ENCODE measurements at regions not wholly inside any gene's neighbourhood (a gene's known extent, or its start where the extent isn't known, plus 50 kb on each side); places are given as distances from the start of the nearest gene placed in this dataset.

DNA sequence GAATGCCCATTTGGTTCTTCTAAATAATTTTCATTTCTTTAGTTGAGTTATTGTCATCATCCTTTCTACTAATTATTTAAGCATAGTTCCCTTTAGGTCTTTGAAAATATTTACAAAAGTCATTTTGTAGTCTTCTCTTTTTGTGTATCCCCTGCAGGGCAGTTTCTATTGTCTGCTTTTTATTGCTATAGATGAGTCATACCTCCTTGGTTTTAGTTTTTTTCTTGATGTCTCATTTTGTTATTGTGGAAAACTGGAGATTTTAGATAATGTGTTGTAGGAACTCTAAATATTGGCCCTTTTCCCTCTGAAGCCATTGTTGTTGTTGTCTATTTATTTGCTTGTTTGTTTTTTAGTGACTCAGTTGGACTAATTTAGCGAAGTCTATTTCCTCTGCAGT is 387.9 kb downstream of the NUF2 start:
- intact Hi-C loops (cut with DNase I): loop anchor here (10.0 kb wide), 2 partner anchors 145 to 295 kb away; no protein-coding TSS in a partner anchor
- Histone ChIP-seq H3K36me3 (no peaks in the 10 kb centered on the region), H3K27me3 (no peaks in the 10 kb centered on the region), H3K4me1 (no peaks in the 10 kb centered on the region), H3K4me3 (no peak overlapping the region), H3K9me3 (no peaks in the 10 kb centered on the region), H3K9ac (ENCODE audit: low read depth in 2 of 2, low read length in 2 of 2) (no peak overlapping the region), H3K27ac (no peak overlapping the region)
- no peak for TF ChIP-seq CTCF (IDR thresholded peaks at IDR 0.05)
- no peak for DNase-seq

DNA sequence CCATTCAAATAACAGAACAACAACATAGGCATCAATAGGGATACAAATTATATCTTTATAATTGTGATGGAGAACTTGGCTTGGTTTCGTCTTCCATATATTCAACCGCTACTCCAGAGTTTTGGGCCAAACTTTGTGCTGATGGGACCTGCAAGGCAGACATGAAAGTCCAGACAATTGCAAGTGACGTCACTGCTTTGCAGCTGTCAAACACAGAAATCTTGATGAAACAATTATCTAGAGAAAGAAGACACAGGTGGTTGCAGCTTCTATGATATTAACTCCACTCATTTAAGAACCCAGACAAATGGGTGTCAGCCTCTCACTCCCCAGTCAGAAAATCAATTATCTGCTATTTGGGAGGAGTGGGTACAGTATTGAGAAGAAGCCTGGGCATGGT is 390.6 kb downstream of the NUF2 start:
- TF ChIP-seq CTCF (IDR thresholded peaks at IDR 0.05): no peak
- Histone ChIP-seq H3K9me3 (no peaks in the 10 kb centered on the region), H3K9ac (ENCODE audit: low read depth in 2 of 2, low read length in 2 of 2) (no peak overlapping the region), H3K4me3 (no peak overlapping the region), H3K27me3 (no peaks in the 10 kb centered on the region), H3K36me3 (no peaks in the 10 kb centered on the region), H3K27ac (no peak overlapping the region), H3K4me1 (no peaks in the 10 kb centered on the region)
- intact Hi-C loops (cut with DNase I): no loop called here
- no peak for DNase-seq

- H3K4me3 ChIP-seq: no peak overlapping the region
- no peak overlapping the region for H3K9ac ChIP-seq (ENCODE audit: low read depth in 2 of 2, low read length in 2 of 2)
- no peaks in the 10 kb centered on the region for H3K9me3 ChIP-seq
- no peaks in the 10 kb centered on the region for H3K27me3 ChIP-seq
- H3K4me1 ChIP-seq: no peaks in the 10 kb centered on the region
- TF ChIP-seq CTCF (IDR thresholded peaks at IDR 0.05): no peak
- no peak for DNase-seq
- H3K36me3 ChIP-seq: no peaks in the 10 kb centered on the region
- no peak overlapping the region for H3K27ac ChIP-seq
- intact Hi-C loops (cut with DNase I): no loop called here
These were observed 398.5 kb downstream of the NUF2 start for GRCh38 chr1:163720294-163720693.

GRCh38 chr1:163725551-163725950 is 403.8 kb downstream of the NUF2 start:
- Histone ChIP-seq H3K9ac (ENCODE audit: low read depth in 2 of 2, low read length in 2 of 2) (no peak overlapping the region), H3K4me3 (no peak overlapping the region), H3K36me3 (no peaks in the 10 kb centered on the region), H3K4me1 (no peaks in the 10 kb centered on the region), H3K9me3 (no peaks in the 10 kb centered on the region), H3K27ac (no peak overlapping the region), H3K27me3 (no peaks in the 10 kb centered on the region)
- no peak for DNase-seq
- no peak for TF ChIP-seq CTCF (IDR thresholded peaks at IDR 0.05)
- intact Hi-C loops (cut with DNase I): no loop called here

GRCh38 chr1:163730411-163730821 is 408.7 kb downstream of the NUF2 start:
- no peak for DNase-seq
- H3K9me3 ChIP-seq: no peaks in the 10 kb centered on the region
- no peak for TF ChIP-seq CTCF (IDR thresholded peaks at IDR 0.05)
- H3K27ac ChIP-seq: no peak overlapping the region
- intact Hi-C loops (cut with DNase I): no loop called here
- no peak overlapping the region for H3K9ac ChIP-seq (ENCODE audit: low read depth in 2 of 2, low read length in 2 of 2)
- H3K4me3 ChIP-seq: no peak overlapping the region
- no peaks in the 10 kb centered on the region for H3K4me1 ChIP-seq
- H3K27me3 ChIP-seq: no peaks in the 10 kb centered on the region
- no peaks in the 10 kb centered on the region for H3K36me3 ChIP-seq

GRCh38 chr1:163737261-163737660 is 415.5 kb downstream of the NUF2 start:
- Histone ChIP-seq H3K27me3 (no peaks in the 10 kb centered on the region), H3K4me3 (no peak overlapping the region), H3K36me3 (no peaks in the 10 kb centered on the region), H3K27ac (no peak overlapping the region), H3K9ac (ENCODE audit: low read depth in 2 of 2, low read length in 2 of 2) (no peak overlapping the region), H3K9me3 (no peaks in the 10 kb centered on the region), H3K4me1 (no peaks in the 10 kb centered on the region)
- no peak for TF ChIP-seq CTCF (IDR thresholded peaks at IDR 0.05)
- intact Hi-C loops (cut with DNase I): no loop called here
- DNase-seq: no peak
